H1 (cell line): ENCODE measurements at regions not wholly inside any gene's neighbourhood (a gene's known extent, or its start where the extent isn't known, plus 50 kb on each side); places are given as distances from the start of the nearest gene placed in this dataset.
A peak's percentile ranks its signal among the peaks of the same experiment; 100 is the strongest.

Source experiments
- CTCF ChIA-PET: fragments of 300-600 bp; sonication (Branson Sonifier 250); formaldehyde crosslinking; loops from one replicate; lab custom pipeline; 2021; ENCODE audit not compliant: partially characterized antibody; lab: Charles Lee
- POLR2A ChIA-PET: fragments of 300-600 bp; sonication (Branson Sonifier 250); formaldehyde crosslinking; loops from one replicate; lab custom pipeline; 2021; ENCODE audit warnings: inconsistent platforms; ENCODE audit not compliant: partially characterized antibody; lab: Charles Lee
- DNase-seq, 2 experiments: peaks; one replicate each; pipeline versions ENCODE4 v3.0.0 to v3.0.0-alpha.2; 2010 to 2022; ENCODE audit warnings: low spot score in 2 of 2, low read depth in 1 of 2, mixed read lengths in 1 of 2
- FAIRE-seq: peaks from 2 replicates; lab custom pipeline; 2011; peaks lifted over from hg19 to GRCh38; lab: Jason Lieb, UNC
- H2AFZ ChIP-seq: 2 replicates; pipeline ENCODE4 v1.8.1; 2012; ENCODE audit warnings: low read length, inconsistent platforms
- H2AK5ac ChIP-seq: 2 replicates; pipeline ENCODE4 v1.6.1; 2013; ENCODE audit warnings: low read depth, low read length
- H2BK120ac ChIP-seq: replicated peaks from 2 replicates; pipeline ENCODE3; 2013; ENCODE audit warnings: low read depth, low read length, inconsistent platforms
- H2BK12ac ChIP-seq: 2 replicates; pipeline ENCODE4 v1.6.1; 2013; ENCODE audit warnings: low read depth, low read length
- H2BK15ac ChIP-seq: 2 replicates; pipeline ENCODE4 v1.6.1; 2013; ENCODE audit warnings: low read length
- H2BK20ac ChIP-seq: 2 replicates; pipeline ENCODE4 v1.6.1; 2013; ENCODE audit warnings: low read length
- H2BK5ac ChIP-seq: 2 replicates; pipeline ENCODE4 v1.6.1; 2013; ENCODE audit warnings: low read depth, low read length
- H3K14ac ChIP-seq: 2 replicates; pipeline ENCODE4 v1.6.1; 2013; ENCODE audit warnings: inconsistent platforms; ENCODE audit not compliant: insufficient read length
- H3K18ac ChIP-seq: 2 replicates; pipeline ENCODE4 v1.6.1; 2013; ENCODE audit warnings: low read length; ENCODE audit errors: extremely low read depth
- H3K23ac ChIP-seq: 2 replicates; pipeline ENCODE4 v1.6.1; 2013; ENCODE audit warnings: inconsistent platforms; ENCODE audit not compliant: insufficient read length
- H3K23me2 ChIP-seq: 2 replicates; pipeline ENCODE4 v1.6.1; 2013; ENCODE audit warnings: low read depth, low read length
- H3K27ac ChIP-seq: 2 replicates; pipeline ENCODE4 v1.6.1; 2011; ENCODE audit warnings: low read depth, low read length, inconsistent platforms
- H3K27me3 ChIP-seq, 4 experiments: replicated peaks in 1 of 4; 1 replicate in 1 of 4; 2 replicates in 3 of 4; pipeline versions ENCODE4 v1.6.1 to v1.8.1; 2011 to 2013; ENCODE audit warnings: low read length in 3 of 4, mild to moderate bottlenecking in 3 of 4, inconsistent platforms in 2 of 4, mixed read lengths in 2 of 4, moderate library complexity in 1 of 4; ENCODE audit not compliant: control insufficient read depth in 3 of 4, insufficient read depth in 3 of 4; ENCODE audit errors: extremely low read depth in 1 of 4
- H3K36me3 ChIP-seq, 4 experiments: 2 replicates each; pipeline versions ENCODE4 v1.6.1 to v1.8.1; 2011 to 2013; ENCODE audit warnings: mild to moderate bottlenecking in 4 of 4, low read length in 3 of 4, moderate library complexity in 2 of 4, control low read depth in 1 of 4, inconsistent platforms in 1 of 4; ENCODE audit not compliant: insufficient read depth in 4 of 4, control insufficient read depth in 2 of 4
- H3K4ac ChIP-seq: replicated peaks from 2 replicates; pipeline ENCODE3; 2013; ENCODE audit warnings: low read length, low read depth, mixed read lengths, inconsistent platforms; ENCODE audit not compliant: insufficient read length
- H3K4me1 ChIP-seq, 4 experiments: replicated peaks in 1 of 4; 1 replicate in 1 of 4; 2 replicates in 3 of 4; pipeline versions ENCODE4 v1.6.1 to v1.8.1; 2011 to 2013; ENCODE audit warnings: low read length in 3 of 4, inconsistent platforms in 2 of 4, mixed read lengths in 1 of 4; ENCODE audit not compliant: insufficient read depth in 4 of 4, control insufficient read depth in 3 of 4
- H3K4me2 ChIP-seq, 2 experiments: 2 replicates each; pipeline versions ENCODE4 v1.6.1 to v1.8.1; 2011 to 2013; ENCODE audit warnings: low read depth in 2 of 2, low read length in 2 of 2, control low read depth in 1 of 2, inconsistent platforms in 1 of 2, mild to moderate bottlenecking in 1 of 2; ENCODE audit not compliant: insufficient read depth in 1 of 2
- H3K4me3 ChIP-seq, 4 experiments: fragments of 200-600, 300-600 bp in 1 of 4; sonication (generic), shearing (Covaris generic), sonication (Bioruptor Twin) in 1 of 4; 2 replicates each; pipeline versions ENCODE4 v1.5.1 to v1.8.1; 2011 to 2016; ENCODE audit warnings: low read length in 4 of 4, low read depth in 3 of 4, control low read depth in 2 of 4, inconsistent platforms in 2 of 4, mild to moderate bottlenecking in 2 of 4, mixed read lengths in 1 of 4, moderate library complexity in 1 of 4; ENCODE audit not compliant: insufficient read depth in 2 of 4; ENCODE audit errors: extremely low read depth in 1 of 4
- H3K56ac ChIP-seq: replicated peaks from 2 replicates; pipeline ENCODE3; 2013; ENCODE audit warnings: low read depth, mild to moderate bottlenecking, mixed read lengths, low read length, inconsistent platforms; ENCODE audit not compliant: insufficient read length
- H3K79me1 ChIP-seq: 2 replicates; pipeline ENCODE4 v1.6.1; 2013; ENCODE audit warnings: low read depth, low read length, control low read depth
- H3K79me2 ChIP-seq, 2 experiments: 2 replicates each; pipeline versions ENCODE4 v1.6.1 to v1.8.1; 2012 to 2013; ENCODE audit warnings: low read length in 2 of 2, mild to moderate bottlenecking in 2 of 2, inconsistent platforms in 1 of 2; ENCODE audit not compliant: insufficient read depth in 2 of 2, control insufficient read depth in 1 of 2
- H3K9ac ChIP-seq, 4 experiments: replicated peaks in 1 of 4; 1 replicate in 1 of 4; 2 replicates in 3 of 4; pipeline versions ENCODE4 v1.6.1 to v1.8.1; 2011 to 2013; ENCODE audit warnings: low read depth in 3 of 4, low read length in 3 of 4, control low read depth in 2 of 4, mild to moderate bottlenecking in 2 of 4, moderate library complexity in 2 of 4, inconsistent platforms in 1 of 4; ENCODE audit errors: extremely low read depth in 1 of 4
- H3K9me3 ChIP-seq, 2 experiments: 2 replicates each; pipeline versions ENCODE4 v1.6.1 to v1.8.1; 2012 to 2013; ENCODE audit warnings: mild to moderate bottlenecking in 2 of 2, moderate library complexity in 2 of 2, control low read depth in 1 of 2, inconsistent platforms in 1 of 2, low read depth in 1 of 2, low read length in 1 of 2, mixed read lengths in 1 of 2; ENCODE audit not compliant: insufficient read depth in 2 of 2
- H4K20me1 ChIP-seq, 2 experiments: replicated peaks in 1 of 2; 2 replicates each; pipeline versions ENCODE3 to v1.8.1; 2011 to 2013; ENCODE audit warnings: inconsistent platforms in 2 of 2, low read length in 2 of 2, mild to moderate bottlenecking in 1 of 2; ENCODE audit not compliant: insufficient read depth in 2 of 2, control insufficient read depth in 1 of 2
- H4K5ac ChIP-seq: 2 replicates; pipeline ENCODE4 v1.6.1; 2013; ENCODE audit warnings: low read length, low read depth, mixed read lengths, inconsistent platforms; ENCODE audit not compliant: insufficient read length
- H4K8ac ChIP-seq: 2 replicates; pipeline ENCODE4 v1.8.0; 2013; ENCODE audit warnings: mild to moderate bottlenecking, moderate library complexity, low read length, inconsistent platforms; ENCODE audit not compliant: insufficient read depth; ENCODE audit errors: extremely low read depth
- H4K91ac ChIP-seq: replicated peaks from 2 replicates; pipeline ENCODE3; 2013; ENCODE audit warnings: low read length, mixed read lengths, inconsistent platforms; ENCODE audit not compliant: insufficient read length
- E2F6 ChIP-seq: IDR thresholded peaks from 2 replicates; pipeline ENCODE4 v1.6.1; 2012; ENCODE audit warnings: inconsistent platforms
- HDAC6 ChIP-seq: IDR thresholded peaks from one replicate; pipeline ENCODE4 v1.7.1; 2012; ENCODE audit warnings: low read depth, mild to moderate bottlenecking, inconsistent platforms, low read length, moderate library complexity
- JUN ChIP-seq: IDR thresholded peaks from 2 replicates; pipeline ENCODE4 v1.6.1; 2011; ENCODE audit warnings: low read depth, mild to moderate bottlenecking, improper control_type of control experiment, low read length
- MAFK ChIP-seq: IDR thresholded peaks from 2 replicates; pipeline ENCODE4 v1.6.1; 2012; ENCODE audit warnings: low read depth, mild to moderate bottlenecking, improper control_type of control experiment, low read length
- WGBS, 2 experiments: shearing (Covaris generic) in 1 of 2; methylation state at CpG; one replicate each; pipeline versions ENCODE4 v1.1.6 to v1.1.7; 2013 to 2015; ENCODE audit warnings: low lambda C conversion rate in 2 of 2, mixed read lengths in 2 of 2, inconsistent platforms in 1 of 2, low coverage in 1 of 2, missing lambda C conversion rate in 1 of 2; ENCODE audit not compliant: insufficient replicate concordance in 2 of 2, insufficient coverage in 1 of 2, insufficient read length in 1 of 2; ENCODE audit errors: extremely low coverage in 1 of 2, missing lambda C conversion rate in 1 of 2; 5-methylcytosine and 5-hydroxymethylcytosine counted together

- Histone ChIP-seq H3K4me2 (no peak overlapping the region), H3K36me3 (no peaks in the 10 kb centered on the region), H2AFZ (no peak overlapping the region), H3K4me3 (no peak overlapping the region), H4K5ac (no peak overlapping the region), H3K9me3 (no peaks in the 10 kb centered on the region), H3K9ac (no peak overlapping the region), H2BK12ac (no peak overlapping the region), H3K23ac (no peak overlapping the region), H3K4ac (no peak overlapping the region), H4K20me1 (no peaks in the 10 kb centered on the region), H4K8ac (no peak overlapping the region), H3K23me2 (no peaks in the 10 kb centered on the region), H3K14ac (no peak overlapping the region), H3K56ac (no peak overlapping the region), H3K79me2 (no peaks in the 10 kb centered on the region), H2BK15ac (no peak overlapping the region), H2BK20ac (no peak overlapping the region), H3K27ac (no peak overlapping the region), H2BK5ac (no peak overlapping the region), H3K79me1 (no peaks in the 10 kb centered on the region), H3K4me1 (no peaks in the 10 kb centered on the region; a peak in 1 of 7 replicates), H3K18ac (peak overlapping the region; percentile 38), H3K27me3 (no peaks in the 10 kb centered on the region; a peak in 1 of 7 replicates), H2BK120ac (no peak overlapping the region), H2AK5ac (no peak overlapping the region), H4K91ac (no peak overlapping the region)
- TF ChIP-seq JUN (no peak), MAFK (no peak), HDAC6 (no peak), E2F6 (0 out of 2 replicates have a peak, but pooled peaks have one; percentile 11)
- POLR2A ChIA-PET = no interaction called here
- FAIRE-seq = no peak
- WGBS, 2 experiments = 79% methylated on average over 16 of the region's 16 CpGs; no CpG with 5 or more reads in 1 of the 2 experiments
- CTCF ChIA-PET = interaction anchor here (1.9 kb wide), 1 partner anchor 14 kb away, joined by 4 read pairs; no protein-coding TSS in a partner anchor
- no peak for DNase-seq
These were observed 281.0 kb downstream of the TFAP2C start for GRCh38 chr20:56909918-56910714.
